ENCODE measurements at regions not wholly inside any gene's neighbourhood (a gene's known extent, or its start where the extent isn't known, plus 50 kb on each side); places are given as distances from the start of the nearest gene placed in this dataset.

- Histone ChIP-seq H3K4me3 (ENCODE audit: control extremely low read depth in 1 of 5, extremely low read depth in 1 of 5, insufficient read depth in 1 of 5, low read depth in 2 of 5, low read length in 4 of 5) (no peak overlapping the region), H3K79me2 (ENCODE audit: control insufficient read depth, insufficient read depth, low read length) (no peaks in the 10 kb centered on the region)
- no peak overlapping the region for H3K27ac Mint-ChIP-seq
Observed at GRCh38 chr6:96301781-96302180, 219.8 kb upstream of the UFL1 start.

GRCh38 chr6:96302991-96303390 lies 218.6 kb upstream of the UFL1 start:
- Histone ChIP-seq H3K27me3 (replicated peaks in 1 of 4; ENCODE audit: control extremely low read depth in 1 of 4, control insufficient read depth in 3 of 4, insufficient read depth in 4 of 4, low read length in 3 of 4) (no peaks in the 10 kb centered on the region), H2AFZ (ENCODE audit: insufficient read depth, low read depth, low read length, poor library complexity, severe bottlenecking) (no peak overlapping the region), H3K36me3 (replicated peaks in 1 of 2; ENCODE audit: control extremely low read depth in 1 of 2, control insufficient read depth in 1 of 2, extremely low read depth in 1 of 2, insufficient read depth in 2 of 2, low read length in 1 of 2) (no peaks in the 10 kb centered on the region), H3K9me3 (ENCODE audit: control extremely low read depth in 1 of 3, control insufficient read depth in 2 of 3, insufficient read depth in 1 of 3, low read length in 2 of 3) (no peaks in the 10 kb centered on the region), H3K4me2 (replicated peaks; ENCODE audit: low read depth, low read length, poor library complexity, severe bottlenecking) (no peak overlapping the region), H3K27ac (ENCODE audit: low read length in 2 of 2) (no peak overlapping the region), H3K4me3 (ENCODE audit: control extremely low read depth in 1 of 5, extremely low read depth in 1 of 5, insufficient read depth in 1 of 5, low read depth in 2 of 5, low read length in 4 of 5) (no peak overlapping the region), H3K4me1 (ENCODE audit: control insufficient read depth in 2 of 2, insufficient read depth in 2 of 2, low read length in 2 of 2) (no peaks in the 10 kb centered on the region), H4K20me1 (ENCODE audit: control insufficient read depth, insufficient read depth, low read length, poor library complexity, severe bottlenecking) (no peaks in the 10 kb centered on the region), H3K79me2 (ENCODE audit: control insufficient read depth, insufficient read depth, low read length) (no peaks in the 10 kb centered on the region), H3K9ac (ENCODE audit: low read length) (no peak overlapping the region)
- DNase-seq (no peak), ATAC-seq (ENCODE audit: low read depth) (no peak)
- ChIA-PET CTCF (no interaction called here), POLR2A (no interaction called here)
- 92% methylated on average over 1 of the region's 3 CpGs for WGBS (ENCODE audit: insufficient coverage)
- TF ChIP-seq CTCF (IDR thresholded peaks at IDR 0.05) (no peak), EZH2 (IDR thresholded peaks at IDR 0.05; ENCODE audit: borderline replicate concordance, insufficient read depth, low read depth, low read length, poor library complexity, severe bottlenecking) (no peak)
- no peaks in the 10 kb centered on the region for H3K27me3 Mint-ChIP-seq
- no peaks in the 10 kb centered on the region for H3K4me1 Mint-ChIP-seq
- intact Hi-C loops (cut with micrococcal nuclease): no loop called here
- H3K4me3 Mint-ChIP-seq: no peak overlapping the region
- no peak overlapping the region for H3K27ac Mint-ChIP-seq
- H3K9me3 Mint-ChIP-seq (ENCODE audit: insufficient read depth): peaks cover 3% of the 10 kb centered on the region

More at GRCh38 chr6:96301781-96302180, 219.8 kb upstream of the UFL1 start:
- H3K27me3 Mint-ChIP-seq: no peaks in the 10 kb centered on the region
- ATAC-seq (ENCODE audit: low read depth) (no peak), DNase-seq (no peak)
- intact Hi-C loops (cut with micrococcal nuclease): no loop called here
- H3K4me1 ChIP-seq (ENCODE audit: control insufficient read depth in 2 of 2, insufficient read depth in 2 of 2, low read length in 2 of 2): no peaks in the 10 kb centered on the region
- H4K20me1 ChIP-seq (ENCODE audit: control insufficient read depth, insufficient read depth, low read length, poor library complexity, severe bottlenecking): no peaks in the 10 kb centered on the region
- ChIA-PET POLR2A (no interaction called here), CTCF (no interaction called here)
- no peaks in the 10 kb centered on the region for H3K9me3 ChIP-seq (ENCODE audit: control extremely low read depth in 1 of 3, control insufficient read depth in 2 of 3, insufficient read depth in 1 of 3, low read length in 2 of 3)
- TF ChIP-seq EZH2 (IDR thresholded peaks at IDR 0.05; ENCODE audit: borderline replicate concordance, insufficient read depth, low read depth, low read length, poor library complexity, severe bottlenecking) (no peak), CTCF (IDR thresholded peaks at IDR 0.05) (no peak)
- no peak overlapping the region for H3K4me2 ChIP-seq (replicated peaks; ENCODE audit: low read depth, low read length, poor library complexity, severe bottlenecking)
- H2AFZ ChIP-seq (ENCODE audit: insufficient read depth, low read depth, low read length, poor library complexity, severe bottlenecking): no peak overlapping the region
- H3K36me3 ChIP-seq (replicated peaks in 1 of 2; ENCODE audit: control extremely low read depth in 1 of 2, control insufficient read depth in 1 of 2, extremely low read depth in 1 of 2, insufficient read depth in 2 of 2, low read length in 1 of 2): no peaks in the 10 kb centered on the region
- no peaks in the 10 kb centered on the region for H3K4me1 Mint-ChIP-seq
- no peaks in the 10 kb centered on the region for H3K27me3 ChIP-seq (replicated peaks in 1 of 4; ENCODE audit: control extremely low read depth in 1 of 4, control insufficient read depth in 3 of 4, insufficient read depth in 4 of 4, low read length in 3 of 4)
- WGBS (ENCODE audit: insufficient coverage): no CpG with 5 or more reads among the region's 2 CpGs
- no peak overlapping the region for H3K9ac ChIP-seq (ENCODE audit: low read length)
- peaks cover 4% of the 10 kb centered on the region for H3K9me3 Mint-ChIP-seq (ENCODE audit: insufficient read depth)
- no peak overlapping the region for H3K4me3 Mint-ChIP-seq
- no peak overlapping the region for H3K27ac ChIP-seq (ENCODE audit: low read length in 2 of 2)
